Gastrocnemius medialis (tissue), 4 donors: ENCODE measurements at regions not wholly inside any gene's neighbourhood (a gene's known extent, or its start where the extent isn't known, plus 50 kb on each side); places are given as distances from the start of the nearest gene placed in this dataset.

Experiments used
- ATAC-seq, 2 donors: fragments of 150-250 bp; one replicate each; pipeline ENCODE4 v1.9.1; 2016
- DNase-seq, 2 donors: peaks; one replicate each; pipeline ENCODE4 v3.0.0-alpha.2; 2019
- H3K27ac ChIP-seq, 4 donors: fragments of 200-600 bp; sonication (generic); 1 replicate in 1 of 4; 2 replicates in 3 of 4; pipeline ENCODE4 v1.5.1; 2016 to 2018; ENCODE audit warnings: mild to moderate bottlenecking in 2 of 4, moderate library complexity in 1 of 4
- H3K27me3 ChIP-seq, 3 donors: fragments of 200-600 bp; sonication (generic) in 2 of 3; 1 replicate in 1 of 3; 2 replicates in 2 of 3; pipeline versions ENCODE4 v1.5.1 to v1.6.0; 2016 to 2019; ENCODE audit warnings: mild to moderate bottlenecking in 1 of 3, moderate library complexity in 1 of 3
- H3K36me3 ChIP-seq, 2 donors: fragments of 200-600 bp; sonication (generic) in 1 of 2; one replicate each; pipeline ENCODE4 v1.5.1; 2017 to 2018
- H3K4me1 ChIP-seq, 2 donors: fragments of 200-600 bp; sonication (generic) in 1 of 2; one replicate each; pipeline ENCODE4 v1.5.1; 2016 to 2017; ENCODE audit warnings: mild to moderate bottlenecking in 2 of 2
- H3K4me3 ChIP-seq, 4 donors: fragments of 200-600 bp; sonication (generic) in 3 of 4; 1 replicate in 1 of 4; 2 replicates in 3 of 4; pipeline ENCODE4 v1.5.1; 2016 to 2019; ENCODE audit warnings: mild to moderate bottlenecking in 2 of 4
- H3K9me3 ChIP-seq, 3 donors: fragments of 200-600 bp; sonication (generic) in 2 of 3; 1 replicate in 1 of 3; 2 replicates in 2 of 3; pipeline ENCODE4 v1.5.1; 2016 to 2019
- CTCF ChIP-seq, 5 experiments: fragments of 450-650 bp in 3 of 5; fragments of 200-600 bp in 2 of 5; sonication (generic) in 2 of 5; IDR thresholded peaks in 4 of 5; conservative IDR thresholded peaks in 1 of 5; 1 replicate in 4 of 5; 2 replicates in 1 of 5; pipeline ENCODE4 v1.5.1; 2016 to 2019; ENCODE audit warnings: antibody characterized with exemption in 5 of 5, mild to moderate bottlenecking in 3 of 5, moderate library complexity in 3 of 5
- POLR2A ChIP-seq, 2 donors: fragments of 450-650 bp; IDR thresholded peaks; one replicate each; pipeline ENCODE4 v1.6.1; 2017; ENCODE audit warnings: antibody characterized with exemption in 2 of 2, mild to moderate bottlenecking in 2 of 2, moderate library complexity in 2 of 2
- in situ Hi-C, 4 donors: fragments of 200-750 bp; cut with MboI; loops; one replicate each; pipeline versions ENCODE4 v1.15.0 to v1.8.0; 2017; ENCODE audit warnings: low sequenced_read_pairs in 4 of 4
- intact Hi-C: fragments of 100-400 bp; cut with DNase I; formaldehyde crosslinking; loops from one replicate; pipeline ENCODE4 v1.15.1; 2023; ENCODE audit warnings: low total_unique reads

GRCh38 chr3:90007778-90008499, 900.5 kb downstream of the EPHA3 start:
- ATAC-seq, result no peak
- H3K27ac ChIP-seq, result no peak overlapping the region
- no peaks in the 10 kb centered on the region for H3K9me3 ChIP-seq
- H3K4me3 ChIP-seq, result no peak overlapping the region
- no peaks in the 10 kb centered on the region for H3K36me3 ChIP-seq
- DNase-seq, result no peak
- intact Hi-C loops (no loop called here), in situ Hi-C loops (no loop called here)
- TF ChIP-seq CTCF (IDR thresholded peaks at IDR 0.05 in 4 of 5, conservative IDR thresholded peaks at IDR 0.05 in 1 of 5) (no peak), POLR2A (IDR thresholded peaks at IDR 0.05) (no peak)
- no peaks in the 10 kb centered on the region for H3K4me1 ChIP-seq
- H3K27me3 ChIP-seq, result no peaks in the 10 kb centered on the region

- TF ChIP-seq CTCF (IDR thresholded peaks at IDR 0.05 in 4 of 5, conservative IDR thresholded peaks at IDR 0.05 in 1 of 5) (no peak), POLR2A (IDR thresholded peaks at IDR 0.05) (no peak)
- H3K4me3 ChIP-seq, result no peak overlapping the region
- intact Hi-C loops, result no loop called here
- no peaks in the 10 kb centered on the region for H3K27me3 ChIP-seq
- ATAC-seq, result no peak
- no peaks in the 10 kb centered on the region for H3K4me1 ChIP-seq
- H3K36me3 ChIP-seq, result no peaks in the 10 kb centered on the region
- H3K9me3 ChIP-seq, result no peaks in the 10 kb centered on the region
- H3K27ac ChIP-seq, result no peak overlapping the region
- in situ Hi-C loops, result no loop called here
- no peak for DNase-seq
Observed at GRCh38 chr3:90010341-90010740, 902.9 kb downstream of the EPHA3 start.

- no peaks in the 10 kb centered on the region for H3K36me3 ChIP-seq
- DNase-seq, result no peak
- no peak overlapping the region for H3K4me3 ChIP-seq
- in situ Hi-C loops (no loop called here), intact Hi-C loops (no loop called here)
- H3K4me1 ChIP-seq, result no peaks in the 10 kb centered on the region
- H3K27ac ChIP-seq, result no peak overlapping the region
- TF ChIP-seq POLR2A (IDR thresholded peaks at IDR 0.05), result no peak
- TF ChIP-seq CTCF (IDR thresholded peaks at IDR 0.05 in 4 of 5, conservative IDR thresholded peaks at IDR 0.05 in 1 of 5), result no peak
- no peaks in the 10 kb centered on the region for H3K27me3 ChIP-seq
- ATAC-seq, result no peak
- H3K9me3 ChIP-seq, result no peaks in the 10 kb centered on the region
Observed at GRCh38 chr3:90011131-90011530, 903.7 kb downstream of the EPHA3 start.

- Histone ChIP-seq H3K27ac (no peak overlapping the region), H3K36me3 (no peaks in the 10 kb centered on the region), H3K9me3 (no peaks in the 10 kb centered on the region), H3K4me1 (no peaks in the 10 kb centered on the region), H3K4me3 (no peak overlapping the region), H3K27me3 (no peaks in the 10 kb centered on the region)
- intact Hi-C loops (no loop called here), in situ Hi-C loops (no loop called here)
- ATAC-seq, result no peak
- no peak for DNase-seq
- no peak for TF ChIP-seq POLR2A (IDR thresholded peaks at IDR 0.05)
- TF ChIP-seq CTCF (IDR thresholded peaks at IDR 0.05 in 4 of 5, conservative IDR thresholded peaks at IDR 0.05 in 1 of 5), result no peak
Observed at GRCh38 chr3:90011596-90011995, 904.2 kb downstream of the EPHA3 start.

- no peaks in the 10 kb centered on the region for H3K4me1 ChIP-seq
- H3K27ac ChIP-seq, result no peak overlapping the region
- DNase-seq, result no peak
- H3K36me3 ChIP-seq, result no peaks in the 10 kb centered on the region
- ATAC-seq, result no peak
- intact Hi-C loops (no loop called here), in situ Hi-C loops (no loop called here)
- no peaks in the 10 kb centered on the region for H3K9me3 ChIP-seq
- TF ChIP-seq CTCF (IDR thresholded peaks at IDR 0.05 in 4 of 5, conservative IDR thresholded peaks at IDR 0.05 in 1 of 5), result no peak
- no peak for TF ChIP-seq POLR2A (IDR thresholded peaks at IDR 0.05)
- H3K4me3 ChIP-seq, result no peak overlapping the region
- no peaks in the 10 kb centered on the region for H3K27me3 ChIP-seq
Observed at GRCh38 chr3:90011996-90012395, 904.6 kb downstream of the EPHA3 start.
